GM12873 (cell line): ENCODE measurements at regions not wholly inside any gene's neighbourhood (a gene's known extent, or its start where the extent isn't known, plus 50 kb on each side); places are given as distances from the start of the nearest gene placed in this dataset.

Experiments used
- TF ChIP-seq, protein P1 (sequence below): IDR thresholded peaks from 2 replicates; pipeline ENCODE4 v1.5.1; 2012; ENCODE audit warnings: low read depth, mild to moderate bottlenecking, moderate library complexity, low read length, control low read depth; ENCODE audit not compliant: insufficient read depth; ENCODE audit errors: missing control alignments

DNA sequence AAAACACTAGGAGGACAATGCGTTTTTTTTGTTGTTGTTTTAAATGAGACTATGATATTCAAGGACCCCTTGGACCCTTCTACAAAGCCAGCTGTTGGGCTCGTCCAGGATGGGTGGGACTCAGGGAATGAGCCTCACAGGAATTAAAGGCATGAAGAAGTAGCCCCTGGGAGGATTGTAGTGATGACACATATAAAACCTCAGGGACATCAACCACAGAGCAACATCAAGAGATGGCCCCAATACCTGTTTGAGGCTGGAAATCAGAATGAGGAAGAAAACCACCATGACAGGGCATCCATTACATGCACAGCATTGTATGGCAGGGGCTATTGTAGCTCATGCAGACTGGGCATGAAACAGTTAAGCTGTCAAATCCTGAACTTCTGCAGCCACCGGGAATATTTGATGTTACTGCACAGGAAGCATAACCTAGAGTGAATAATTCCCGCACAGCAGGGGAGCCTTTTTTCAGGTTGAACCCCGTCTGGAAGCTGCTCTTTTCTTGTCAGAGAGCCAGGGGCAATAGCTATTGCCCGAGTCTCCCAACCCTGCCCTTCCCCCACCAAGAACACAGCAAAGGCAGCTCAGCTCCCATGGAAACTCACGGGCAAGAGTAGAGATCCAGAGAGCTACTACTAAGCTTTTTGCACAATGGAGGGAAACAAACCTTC is 140.2 kb upstream of the FGGY start:
- TF ChIP-seq, protein P1, sequence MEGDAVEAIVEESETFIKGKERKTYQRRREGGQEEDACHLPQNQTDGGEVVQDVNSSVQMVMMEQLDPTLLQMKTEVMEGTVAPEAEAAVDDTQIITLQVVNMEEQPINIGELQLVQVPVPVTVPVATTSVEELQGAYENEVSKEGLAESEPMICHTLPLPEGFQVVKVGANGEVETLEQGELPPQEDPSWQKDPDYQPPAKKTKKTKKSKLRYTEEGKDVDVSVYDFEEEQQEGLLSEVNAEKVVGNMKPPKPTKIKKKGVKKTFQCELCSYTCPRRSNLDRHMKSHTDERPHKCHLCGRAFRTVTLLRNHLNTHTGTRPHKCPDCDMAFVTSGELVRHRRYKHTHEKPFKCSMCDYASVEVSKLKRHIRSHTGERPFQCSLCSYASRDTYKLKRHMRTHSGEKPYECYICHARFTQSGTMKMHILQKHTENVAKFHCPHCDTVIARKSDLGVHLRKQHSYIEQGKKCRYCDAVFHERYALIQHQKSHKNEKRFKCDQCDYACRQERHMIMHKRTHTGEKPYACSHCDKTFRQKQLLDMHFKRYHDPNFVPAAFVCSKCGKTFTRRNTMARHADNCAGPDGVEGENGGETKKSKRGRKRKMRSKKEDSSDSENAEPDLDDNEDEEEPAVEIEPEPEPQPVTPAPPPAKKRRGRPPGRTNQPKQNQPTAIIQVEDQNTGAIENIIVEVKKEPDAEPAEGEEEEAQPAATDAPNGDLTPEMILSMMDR: no peak

DNA sequence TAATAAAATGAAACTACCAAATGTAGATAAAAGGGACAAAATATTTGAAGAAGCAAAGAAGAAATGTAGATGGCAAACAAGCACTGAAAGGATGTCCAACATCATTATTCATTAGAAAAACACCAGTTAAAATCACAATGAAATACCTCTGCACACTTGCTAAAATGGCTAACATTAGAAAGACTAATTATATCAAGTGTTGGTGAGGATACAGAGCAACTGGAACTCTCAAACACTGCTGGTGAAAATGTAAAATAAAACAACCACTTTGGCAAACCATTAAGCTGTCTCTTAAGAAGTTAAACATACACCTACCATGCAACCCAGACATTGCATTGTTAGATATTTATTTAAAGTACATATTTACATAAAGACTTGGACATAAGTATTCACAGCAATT is 138.6 kb upstream of the FGGY start:
- TF ChIP-seq, protein P1: no peak

DNA sequence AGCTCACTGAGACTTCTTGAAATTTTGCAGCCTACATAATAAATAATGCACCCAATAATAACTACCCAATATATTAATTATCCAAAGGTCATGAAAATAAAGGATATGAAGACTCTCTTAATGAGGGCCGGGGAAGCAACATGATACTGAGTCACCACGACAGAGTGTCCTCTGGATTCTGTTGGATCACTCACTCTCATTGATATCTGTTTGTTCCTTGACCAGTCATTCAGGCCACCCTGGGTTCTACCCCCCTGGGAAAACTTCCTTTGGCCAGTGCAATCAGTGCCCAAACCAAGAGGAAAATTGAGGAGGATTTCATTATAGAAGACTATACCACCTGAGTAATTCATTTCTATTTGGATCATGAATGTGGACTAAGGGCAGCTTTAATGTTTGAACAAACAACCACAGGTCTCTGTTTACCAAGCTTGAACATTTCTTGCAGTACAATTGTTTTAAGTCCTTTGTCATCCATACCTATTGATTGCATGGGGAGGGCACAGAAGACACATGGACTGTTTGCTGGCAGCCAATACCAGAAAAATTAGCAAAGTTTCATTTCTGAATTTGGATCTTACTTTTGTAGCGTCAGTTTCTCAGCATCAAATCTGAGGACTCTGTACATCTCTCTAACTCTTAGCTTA is 137.2 kb upstream of the FGGY start:
- TF ChIP-seq, protein P1: no peak

DNA sequence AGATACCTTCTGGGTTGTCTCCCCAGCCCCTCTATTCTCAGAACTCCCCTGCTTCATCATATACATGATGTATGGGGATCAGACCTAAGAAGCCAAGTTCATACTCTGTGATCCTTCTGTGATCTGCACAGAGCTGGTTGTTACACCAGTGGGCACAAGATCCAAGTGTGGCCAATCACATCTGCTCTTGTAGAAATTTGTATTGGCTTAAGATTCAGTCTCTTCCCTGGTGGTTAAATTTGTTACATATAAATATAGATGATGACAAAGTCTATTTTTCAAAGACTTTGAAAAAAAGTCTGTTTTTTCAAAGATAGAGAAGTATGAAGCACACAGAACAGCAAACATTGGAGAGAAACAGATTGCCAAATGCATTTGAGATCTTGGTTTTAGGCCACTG is 135.8 kb upstream of the FGGY start:
- TF ChIP-seq, protein P1: no peak

DNA sequence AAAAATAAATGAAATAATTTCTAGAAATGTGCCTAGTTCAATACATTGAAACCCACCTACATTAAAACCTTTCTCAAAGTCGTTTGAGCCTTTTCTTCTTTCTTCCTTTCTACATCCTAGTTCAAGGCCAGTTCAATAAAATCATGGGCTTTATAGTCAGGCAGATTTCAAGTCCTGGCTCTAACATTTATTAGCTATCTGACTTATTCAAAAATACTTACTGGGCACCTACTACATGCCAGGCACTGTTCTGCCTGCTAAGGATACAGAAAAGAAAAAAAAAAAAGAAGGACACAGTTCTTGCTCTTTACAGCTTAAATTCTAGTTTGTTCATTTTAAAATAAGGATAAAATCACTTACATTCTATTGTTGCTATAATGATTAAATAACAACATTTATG is 134.2 kb upstream of the FGGY start:
- TF ChIP-seq, protein P1: no peak

DNA sequence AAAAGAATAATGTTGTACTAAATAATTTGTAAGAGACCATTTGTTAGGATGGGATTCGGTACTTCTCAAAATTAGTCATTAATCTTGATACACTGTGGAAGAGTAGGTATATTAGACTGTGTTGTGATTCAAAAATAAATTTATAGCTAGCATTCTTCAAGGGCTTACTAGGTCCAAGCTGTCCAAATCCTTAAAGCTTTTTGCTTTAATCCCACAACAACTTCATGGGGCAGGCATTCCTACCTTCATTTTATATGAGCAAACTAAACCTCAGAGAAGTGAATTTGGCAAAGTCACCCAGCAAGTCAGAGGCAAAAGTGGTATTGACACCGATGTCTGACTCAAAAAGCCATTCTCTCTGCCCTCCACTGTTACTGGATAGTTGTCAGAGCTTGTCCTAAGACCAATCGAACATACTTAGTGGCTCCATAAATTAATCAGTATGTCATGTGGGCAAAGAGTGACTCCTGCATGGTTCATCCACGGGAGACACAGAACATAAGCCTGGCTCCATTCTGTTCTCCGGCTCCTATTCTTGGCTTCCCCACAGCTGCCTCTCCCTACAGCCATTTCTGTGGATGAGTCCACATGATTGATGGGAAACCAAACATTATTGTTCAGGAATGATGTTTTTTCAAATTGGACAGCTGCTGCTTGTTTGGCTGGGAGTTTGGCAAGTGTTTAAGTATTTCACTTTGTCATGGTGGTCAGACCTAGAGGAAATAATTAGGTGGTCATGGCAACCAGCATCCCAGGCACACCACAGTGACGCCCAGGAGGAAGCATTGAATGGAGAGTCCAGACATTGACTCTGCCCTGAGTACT is 133.4 kb upstream of the FGGY start:
- TF ChIP-seq, protein P1: no peak

DNA sequence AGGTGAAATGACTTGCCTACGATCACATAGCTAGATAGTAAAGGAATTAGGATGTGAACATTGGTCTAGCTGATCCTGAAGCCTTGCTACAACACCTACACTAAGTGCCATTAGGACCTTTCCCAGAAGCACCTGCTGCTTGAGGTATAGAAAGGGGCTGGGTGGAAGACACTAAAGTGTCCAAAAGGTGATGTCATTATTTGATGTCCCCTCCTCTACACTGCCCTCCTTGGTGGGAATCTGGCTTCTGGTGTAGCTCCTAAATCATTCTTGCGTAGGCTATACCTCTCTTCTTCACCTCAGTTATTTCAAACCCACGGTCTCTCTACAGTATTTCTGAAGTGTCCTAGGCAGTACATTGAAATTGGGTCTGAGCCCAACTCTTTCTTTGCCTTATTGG is 132.5 kb upstream of the FGGY start:
- TF ChIP-seq, protein P1: no peak
